Astrocyte of the hippocampus (primary cell): ENCODE measurements at regions not wholly inside any gene's neighbourhood (a gene's known extent, or its start where the extent isn't known, plus 50 kb on each side); places are given as distances from the start of the nearest gene placed in this dataset.
A peak's percentile ranks its signal among the peaks of the same experiment; 100 is the strongest.

Experiments used
- DNase-seq: peaks from one replicate; pipeline ENCODE4 v3.0.0; 2011; ENCODE audit warnings: low read depth, low spot score

GRCh38 chr6:22457996-22458395 is 111.4 kb upstream of the HDGFL1 start:
- no peak for DNase-seq

DNA sequence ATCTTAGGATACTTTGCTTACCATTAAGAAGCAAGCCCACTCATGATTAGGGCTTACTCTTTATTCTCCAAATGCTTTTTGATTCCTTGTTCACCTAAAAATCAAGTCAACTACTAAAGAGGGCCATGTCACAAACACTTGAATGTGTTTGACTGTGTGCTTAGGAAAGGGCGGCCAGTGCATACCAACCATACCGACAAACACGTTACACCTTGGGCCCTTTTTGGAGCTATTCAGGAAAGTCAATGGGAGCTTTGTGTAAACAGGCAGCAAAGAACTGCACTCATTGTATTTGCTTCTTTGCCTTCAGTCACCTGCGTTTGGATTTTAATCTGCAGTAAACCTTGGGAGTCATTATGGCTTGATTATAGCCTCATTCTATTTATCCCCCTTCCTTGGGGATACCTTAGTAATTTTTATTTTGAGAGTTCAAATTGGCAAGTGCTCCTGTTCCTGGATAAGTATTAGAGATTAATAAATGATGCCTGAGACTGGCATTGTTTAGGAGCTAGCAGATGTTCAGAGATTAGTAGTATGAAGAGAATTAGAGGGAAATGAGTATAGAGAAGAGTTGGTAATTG is 102.6 kb upstream of the HDGFL1 start:
- DNase-seq = peak; percentile 6

- DNase-seq = no peak
Observed at GRCh38 chr6:22467645-22468044, 101.7 kb upstream of the HDGFL1 start.

DNA sequence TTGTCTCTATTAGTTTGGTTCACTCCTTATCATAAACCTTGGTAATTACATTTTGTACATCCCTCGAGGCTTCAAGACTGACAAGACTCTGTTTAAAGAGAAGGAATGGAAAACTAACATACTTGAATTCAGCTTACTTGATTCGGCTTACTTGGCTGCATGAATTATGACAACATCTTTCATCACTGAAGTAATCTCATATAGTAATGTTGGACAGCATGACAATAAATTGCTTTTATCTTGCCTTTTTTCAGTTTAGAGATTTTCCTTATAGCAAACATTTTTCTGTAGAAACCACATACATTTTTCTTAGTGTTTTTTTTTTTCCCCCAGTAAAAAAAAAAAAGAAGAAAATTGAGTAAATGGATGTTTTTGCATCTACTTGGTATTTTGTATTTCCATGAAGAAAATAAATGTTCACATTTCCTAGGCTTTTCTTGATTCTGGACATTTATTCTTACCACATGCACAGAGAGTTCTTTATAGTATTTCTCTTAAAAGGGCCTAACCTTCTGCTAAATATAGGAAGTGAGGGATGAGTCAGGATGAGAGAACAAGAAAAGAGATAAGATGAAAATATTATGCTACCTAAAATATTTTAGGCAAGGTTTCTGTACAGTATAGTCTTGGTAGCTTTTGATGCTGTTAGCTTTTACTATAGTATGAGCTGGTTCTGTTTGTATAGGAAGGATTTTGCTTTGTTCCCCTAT is 101.0 kb upstream of the HDGFL1 start:
- no peak for DNase-seq

- DNase-seq = no peak
Observed at GRCh38 chr6:22470454-22471131, 98.8 kb upstream of the HDGFL1 start.

GRCh38 chr6:22471132-22471690 is 98.2 kb upstream of the HDGFL1 start:
- peak; percentile 82 for DNase-seq

DNA sequence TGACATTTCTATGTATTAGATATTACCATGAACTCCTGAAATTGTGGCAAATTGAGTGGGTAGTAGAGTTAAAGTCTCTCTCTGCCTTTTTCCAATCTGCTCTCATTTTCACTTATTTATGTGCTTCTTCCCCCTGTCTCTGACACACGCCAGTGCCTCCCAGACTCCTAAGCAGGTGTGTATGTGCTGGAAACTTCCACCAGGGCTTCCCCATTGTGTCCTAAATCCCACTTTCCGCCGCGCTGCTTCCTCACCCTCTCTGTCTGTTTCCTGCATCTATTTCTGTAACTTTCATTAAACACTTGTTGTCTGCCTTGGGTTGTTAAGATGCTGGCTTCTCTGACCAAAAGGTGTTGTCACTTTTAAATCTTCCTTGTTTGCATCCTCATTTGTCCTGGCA is 97.6 kb upstream of the HDGFL1 start:
- no peak for DNase-seq

- DNase-seq = no peak
Observed at GRCh38 chr6:22473991-22474682, 95.2 kb upstream of the HDGFL1 start.

DNA sequence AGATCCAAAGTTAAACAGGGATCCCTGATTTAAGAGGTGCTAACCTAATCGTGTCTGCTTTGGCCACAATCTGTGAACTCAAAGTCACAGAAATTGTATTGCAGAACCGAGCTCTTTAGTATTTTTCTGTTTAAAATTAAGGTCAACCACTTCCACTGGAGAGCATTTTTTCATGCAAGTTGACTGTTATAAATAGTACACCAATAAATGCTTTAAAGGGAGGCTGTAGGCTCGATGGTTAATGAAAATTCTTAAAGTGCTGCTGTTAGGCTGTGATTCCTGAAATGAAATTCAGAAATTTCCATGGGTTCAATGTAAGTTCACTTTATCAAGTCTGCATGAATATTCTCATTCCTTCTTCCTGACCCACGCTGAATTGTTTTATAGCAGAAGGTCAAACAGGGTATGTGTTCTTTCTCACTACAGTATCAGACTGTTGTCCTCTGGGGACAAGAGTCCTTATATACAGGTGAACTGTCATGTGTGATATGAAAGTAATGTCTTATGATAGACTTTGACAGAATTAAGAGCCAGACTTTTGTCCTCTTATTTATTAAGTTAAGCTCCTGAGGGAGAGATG is 92.5 kb upstream of the HDGFL1 start:
- no peak for DNase-seq

- no peak for DNase-seq
Observed at GRCh38 chr6:22497276-22497675, 72.1 kb upstream of the HDGFL1 start.

DNA sequence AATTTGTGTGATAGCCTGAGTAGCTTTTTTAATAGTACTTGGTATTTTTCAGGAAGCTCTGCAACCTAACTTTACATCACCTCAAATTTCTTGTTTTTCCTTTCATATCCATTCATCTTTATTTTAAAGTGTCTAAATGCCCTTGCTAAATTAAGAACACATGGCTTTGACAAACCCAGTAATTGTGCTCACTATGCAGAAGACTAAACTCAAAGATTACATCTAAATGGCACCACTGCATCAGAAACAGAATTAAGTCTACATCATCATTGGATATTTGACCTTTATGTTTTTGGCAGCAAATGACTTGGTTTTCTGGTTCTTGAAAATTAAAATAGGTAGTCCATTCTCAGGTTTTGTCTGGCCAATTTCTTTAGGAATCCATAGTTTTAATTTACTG is 69.6 kb upstream of the HDGFL1 start:
- DNase-seq = no peak

GRCh38 chr6:22506496-22506895 is 62.9 kb upstream of the HDGFL1 start:
- no peak for DNase-seq

DNA sequence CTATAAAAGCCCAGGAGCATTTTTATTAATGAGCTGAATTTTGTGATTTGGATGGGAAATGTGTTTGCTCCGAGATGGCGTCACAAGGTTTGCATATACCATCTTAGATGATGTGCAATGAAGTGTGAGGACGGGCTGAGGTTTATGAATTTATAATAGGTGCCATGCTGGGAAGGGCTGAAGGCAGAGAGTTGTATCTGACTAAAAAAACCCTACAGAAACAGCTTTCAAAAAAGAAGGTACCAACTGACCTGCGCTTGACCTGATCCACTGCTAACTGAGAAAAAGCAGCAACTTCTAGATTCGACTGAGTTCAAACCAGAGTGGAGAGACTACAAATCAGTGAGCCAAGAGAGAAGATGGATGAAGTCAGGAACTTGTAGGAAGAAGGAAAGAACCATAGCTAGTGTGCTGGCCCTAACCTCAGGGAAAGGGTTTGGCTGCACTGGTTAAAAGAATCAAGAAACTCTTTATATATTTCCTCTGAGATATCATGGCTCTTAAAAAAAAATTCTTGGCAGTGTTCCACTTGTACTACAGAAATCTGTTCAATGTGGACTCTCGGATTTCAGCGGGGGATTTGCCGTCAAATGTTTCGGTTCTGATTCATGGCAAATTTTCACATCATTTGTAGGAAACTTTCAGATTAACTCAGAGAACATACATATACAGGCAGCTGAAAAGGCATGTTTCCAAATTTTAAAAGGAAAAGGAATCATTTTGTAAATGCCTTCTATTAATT is 56.5 kb upstream of the HDGFL1 start:
- DNase-seq = peak; percentile 2

DNA sequence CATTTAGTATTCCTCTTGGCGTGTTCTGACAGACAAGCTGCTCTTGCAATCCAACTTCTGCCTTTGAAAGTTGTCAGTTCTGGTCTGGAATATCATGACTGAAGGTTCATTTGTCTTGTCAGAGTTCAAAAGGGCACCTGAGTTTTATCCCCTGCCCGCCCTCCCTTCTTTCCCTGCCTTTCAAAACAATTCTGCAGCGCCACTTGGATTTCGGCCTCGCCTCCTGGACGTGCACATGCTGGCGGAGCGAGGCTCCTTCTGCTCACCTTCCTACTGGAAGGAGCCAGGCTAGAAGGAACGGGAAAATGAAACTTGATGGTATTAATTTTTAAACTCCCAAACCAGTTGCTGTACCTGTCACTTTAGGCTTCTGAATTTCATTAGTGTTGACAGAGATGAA is 55.7 kb upstream of the HDGFL1 start:
- no peak for DNase-seq

GRCh38 chr6:22519237-22519636 is 50.1 kb upstream of the HDGFL1 start:
- DNase-seq = no peak
